Nephron (organoid): ENCODE measurements at regions not wholly inside any gene's neighbourhood (a gene's known extent, or its start where the extent isn't known, plus 50 kb on each side); places are given as distances from the start of the nearest gene placed in this dataset.

Experiments
- H3K27ac Mint-ChIP-seq, 3 experiments: 2 replicates each; pipeline ENCODE4 v1.8.0; 2020; ENCODE audit warnings: mixed read lengths in 3 of 3, mild to moderate bottlenecking in 2 of 3, moderate library complexity in 1 of 3
- H3K27me3 Mint-ChIP-seq: 2 replicates; pipeline ENCODE4 v1.8.0; 2021; ENCODE audit warnings: low read depth, mild to moderate bottlenecking, moderate library complexity, mixed read lengths
- H3K36me3 Mint-ChIP-seq: 2 replicates; pipeline ENCODE4 v1.8.0; 2020; ENCODE audit warnings: low read depth, mixed read lengths
- H3K4me1 Mint-ChIP-seq: 2 replicates; pipeline ENCODE4 v1.8.0; 2020; ENCODE audit warnings: mixed read lengths
- H3K4me3 Mint-ChIP-seq, 3 experiments: 2 replicates each; pipeline ENCODE4 v1.8.0; 2020; ENCODE audit warnings: mild to moderate bottlenecking in 3 of 3, mixed read lengths in 3 of 3, moderate library complexity in 2 of 3
- H3K9me3 Mint-ChIP-seq: 2 replicates; pipeline ENCODE4 v1.8.0; 2020; ENCODE audit warnings: mixed read lengths
- CTCF ChIP-seq, 3 experiments: fragments of 200-600 bp; sonication (generic); IDR thresholded peaks; one replicate each; pipeline ENCODE4 v1.5.0; 2021; ENCODE audit warnings: antibody characterized with exemption in 3 of 3; ENCODE audit not compliant: unreplicated experiment in 3 of 3

GRCh38 chr2:213220967-213221603, 63.2 kb upstream of the SPAG16 start:
- TF ChIP-seq CTCF (IDR thresholded peaks at IDR 0.05; ENCODE audit: unreplicated experiment in 3 of 3) = no peak
- Mint-ChIP-seq H3K4me3 (no peak overlapping the region), H3K9me3 (no peaks in the 10 kb centered on the region), H3K27me3 (no peaks in the 10 kb centered on the region), H3K4me1 (peaks cover 9% of the 10 kb centered on the region), H3K27ac (no peak overlapping the region), H3K36me3 (no peaks in the 10 kb centered on the region)

- Mint-ChIP-seq H3K27me3 (no peaks in the 10 kb centered on the region), H3K36me3 (no peaks in the 10 kb centered on the region), H3K27ac (peak overlapping the region in 2 of 3 experiments; percentile 4 to 40), H3K9me3 (no peaks in the 10 kb centered on the region), H3K4me1 (peaks cover 9% of the 10 kb centered on the region), H3K4me3 (no peak overlapping the region)
- no peak for TF ChIP-seq CTCF (IDR thresholded peaks at IDR 0.05; ENCODE audit: unreplicated experiment in 3 of 3)
Measured at GRCh38 chr2:213221957-213222356, 62.3 kb upstream of the SPAG16 start.

GRCh38 chr2:213224366-213224765, 59.9 kb upstream of the SPAG16 start:
- Mint-ChIP-seq H3K4me3 (no peak overlapping the region), H3K27me3 (no peaks in the 10 kb centered on the region), H3K9me3 (no peaks in the 10 kb centered on the region), H3K27ac (no peak overlapping the region), H3K4me1 (peaks cover 9% of the 10 kb centered on the region), H3K36me3 (no peaks in the 10 kb centered on the region)
- TF ChIP-seq CTCF (IDR thresholded peaks at IDR 0.05; ENCODE audit: unreplicated experiment in 3 of 3) = no peak

GRCh38 chr2:213225866-213226265, 58.4 kb upstream of the SPAG16 start:
- no peak overlapping the region for H3K4me3 Mint-ChIP-seq
- no peak for TF ChIP-seq CTCF (IDR thresholded peaks at IDR 0.05; ENCODE audit: unreplicated experiment in 3 of 3)
- no peaks in the 10 kb centered on the region for H3K9me3 Mint-ChIP-seq
- H3K36me3 Mint-ChIP-seq = no peaks in the 10 kb centered on the region
- H3K4me1 Mint-ChIP-seq = peaks cover 5% of the 10 kb centered on the region
- H3K27me3 Mint-ChIP-seq = no peaks in the 10 kb centered on the region
- no peak overlapping the region for H3K27ac Mint-ChIP-seq

GRCh38 chr2:213227458-213227857, 56.8 kb upstream of the SPAG16 start:
- no peaks in the 10 kb centered on the region for H3K36me3 Mint-ChIP-seq
- H3K9me3 Mint-ChIP-seq = no peaks in the 10 kb centered on the region
- H3K4me1 Mint-ChIP-seq = no peaks in the 10 kb centered on the region
- TF ChIP-seq CTCF (IDR thresholded peaks at IDR 0.05; ENCODE audit: unreplicated experiment in 3 of 3) = no peak
- H3K27me3 Mint-ChIP-seq = no peaks in the 10 kb centered on the region
- H3K4me3 Mint-ChIP-seq = no peak overlapping the region
- H3K27ac Mint-ChIP-seq = no peak overlapping the region

- Mint-ChIP-seq H3K36me3 (no peaks in the 10 kb centered on the region), H3K27me3 (peaks cover 5% of the 10 kb centered on the region), H3K4me1 (no peaks in the 10 kb centered on the region), H3K9me3 (no peaks in the 10 kb centered on the region), H3K4me3 (no peak overlapping the region), H3K27ac (no peak overlapping the region)
- TF ChIP-seq CTCF (IDR thresholded peaks at IDR 0.05; ENCODE audit: unreplicated experiment in 3 of 3) = no peak
Measured at GRCh38 chr2:213228638-213229037, 55.6 kb upstream of the SPAG16 start.
